ENCODE measurements at regions not wholly inside any gene's neighbourhood (a gene's known extent, or its start where the extent isn't known, plus 50 kb on each side); places are given as distances from the start of the nearest gene placed in this dataset.

- Mint-ChIP-seq H3K4me3 (no peak overlapping the region), H3K9me3 (peaks cover 6% of the 10 kb centered on the region), H3K36me3 (ENCODE audit: low read depth) (no peaks in the 10 kb centered on the region), H3K4me1 (no peaks in the 10 kb centered on the region), H3K27me3 (ENCODE audit: low read depth) (no peaks in the 10 kb centered on the region), H3K27ac (ENCODE audit: unreplicated experiment) (peak overlapping the region; percentile 81)
- no peak for DNase-seq (ENCODE audit: low read depth, low spot score)
- TF ChIP-seq CTCF (conservative IDR thresholded peaks at IDR 0.05), result no peak
These were observed 165.9 kb upstream of the TMEM260 start for GRCh38 chr14:56413721-56414120.

- Mint-ChIP-seq H3K27ac (ENCODE audit: unreplicated experiment) (no peak overlapping the region), H3K4me3 (no peak overlapping the region), H3K36me3 (ENCODE audit: low read depth) (no peaks in the 10 kb centered on the region), H3K27me3 (ENCODE audit: low read depth) (no peaks in the 10 kb centered on the region), H3K9me3 (peaks cover 1% of the 10 kb centered on the region), H3K4me1 (no peaks in the 10 kb centered on the region)
- no peak for DNase-seq (ENCODE audit: low read depth, low spot score)
- no peak for TF ChIP-seq CTCF (conservative IDR thresholded peaks at IDR 0.05)
These were observed 165.4 kb upstream of the TMEM260 start for GRCh38 chr14:56414236-56414635.

GRCh38 chr14:56416213-56416612, 163.4 kb upstream of the TMEM260 start:
- Mint-ChIP-seq H3K4me3 (no peak overlapping the region), H3K36me3 (ENCODE audit: low read depth) (no peaks in the 10 kb centered on the region), H3K27ac (ENCODE audit: unreplicated experiment) (no peak overlapping the region), H3K4me1 (no peaks in the 10 kb centered on the region), H3K9me3 (no peaks in the 10 kb centered on the region), H3K27me3 (ENCODE audit: low read depth) (no peaks in the 10 kb centered on the region)
- TF ChIP-seq CTCF (conservative IDR thresholded peaks at IDR 0.05), result no peak
- DNase-seq (ENCODE audit: low read depth, low spot score), result no peak

GRCh38 chr14:56417173-56417572, 162.4 kb upstream of the TMEM260 start:
- TF ChIP-seq CTCF (conservative IDR thresholded peaks at IDR 0.05), result no peak
- Mint-ChIP-seq H3K36me3 (ENCODE audit: low read depth) (peaks cover 2% of the 10 kb centered on the region), H3K4me3 (no peak overlapping the region), H3K27ac (ENCODE audit: unreplicated experiment) (no peak overlapping the region), H3K27me3 (ENCODE audit: low read depth) (no peaks in the 10 kb centered on the region), H3K9me3 (no peaks in the 10 kb centered on the region), H3K4me1 (no peaks in the 10 kb centered on the region)
- DNase-seq (ENCODE audit: low read depth, low spot score), result no peak

DNA sequence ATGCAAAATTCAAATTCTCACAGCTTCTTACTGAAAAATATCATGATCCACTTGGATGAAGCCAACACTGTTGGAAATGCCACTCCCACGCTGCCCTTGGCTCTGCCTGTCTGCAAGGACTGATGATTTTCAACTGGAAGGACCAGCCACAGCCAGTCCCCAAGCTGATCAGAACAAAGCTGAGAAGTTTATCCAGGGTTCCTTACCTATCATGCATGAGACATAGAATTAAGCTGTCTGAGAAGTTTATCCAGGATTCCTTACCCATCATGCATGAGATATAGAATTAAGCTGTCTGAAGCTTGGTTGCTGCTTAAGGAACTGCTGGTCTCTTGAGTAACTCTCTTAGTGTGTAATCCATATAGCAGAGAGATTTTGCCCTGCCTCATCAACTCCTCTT, 159.8 kb upstream of the TMEM260 start:
- Mint-ChIP-seq H3K27ac (ENCODE audit: unreplicated experiment) (no peak overlapping the region), H3K36me3 (ENCODE audit: low read depth) (peaks cover 2% of the 10 kb centered on the region), H3K27me3 (ENCODE audit: low read depth) (no peaks in the 10 kb centered on the region), H3K9me3 (no peaks in the 10 kb centered on the region), H3K4me3 (no peak overlapping the region), H3K4me1 (no peaks in the 10 kb centered on the region)
- TF ChIP-seq CTCF (conservative IDR thresholded peaks at IDR 0.05), result no peak
- no peak for DNase-seq (ENCODE audit: low read depth, low spot score)

GRCh38 chr14:56422221-56422620, 157.4 kb upstream of the TMEM260 start:
- Mint-ChIP-seq H3K36me3 (ENCODE audit: low read depth) (peaks cover 2% of the 10 kb centered on the region), H3K27ac (ENCODE audit: unreplicated experiment) (no peak overlapping the region), H3K4me3 (no peak overlapping the region), H3K4me1 (no peaks in the 10 kb centered on the region), H3K9me3 (no peaks in the 10 kb centered on the region), H3K27me3 (ENCODE audit: low read depth) (no peaks in the 10 kb centered on the region)
- DNase-seq (ENCODE audit: low read depth, low spot score), result no peak
- TF ChIP-seq CTCF (conservative IDR thresholded peaks at IDR 0.05), result no peak
